Gastrocnemius medialis (tissue), 4 donors: ENCODE measurements at regions not wholly inside any gene's neighbourhood (a gene's known extent, or its start where the extent isn't known, plus 50 kb on each side); places are given as distances from the start of the nearest gene placed in this dataset.
A peak's percentile ranks its signal among the peaks of the same experiment; 100 is the strongest.

Experiments used
- ATAC-seq, 2 donors: fragments of 150-250 bp; one replicate each; pipeline ENCODE4 v1.9.1; 2016
- DNase-seq, 2 donors: peaks; one replicate each; pipeline ENCODE4 v3.0.0-alpha.2; 2019
- H3K27ac ChIP-seq, 4 donors: fragments of 200-600 bp; sonication (generic); 1 replicate in 1 of 4; 2 replicates in 3 of 4; pipeline ENCODE4 v1.5.1; 2016 to 2018; ENCODE audit warnings: mild to moderate bottlenecking in 2 of 4, moderate library complexity in 1 of 4
- H3K27me3 ChIP-seq, 3 donors: fragments of 200-600 bp; sonication (generic) in 2 of 3; 1 replicate in 1 of 3; 2 replicates in 2 of 3; pipeline versions ENCODE4 v1.5.1 to v1.6.0; 2016 to 2019; ENCODE audit warnings: mild to moderate bottlenecking in 1 of 3, moderate library complexity in 1 of 3
- H3K36me3 ChIP-seq, 2 donors: fragments of 200-600 bp; sonication (generic) in 1 of 2; one replicate each; pipeline ENCODE4 v1.5.1; 2017 to 2018
- H3K4me1 ChIP-seq, 2 donors: fragments of 200-600 bp; sonication (generic) in 1 of 2; one replicate each; pipeline ENCODE4 v1.5.1; 2016 to 2017; ENCODE audit warnings: mild to moderate bottlenecking in 2 of 2
- H3K4me3 ChIP-seq, 4 donors: fragments of 200-600 bp; sonication (generic) in 3 of 4; 1 replicate in 1 of 4; 2 replicates in 3 of 4; pipeline ENCODE4 v1.5.1; 2016 to 2019; ENCODE audit warnings: mild to moderate bottlenecking in 2 of 4
- H3K9me3 ChIP-seq, 3 donors: fragments of 200-600 bp; sonication (generic) in 2 of 3; 1 replicate in 1 of 3; 2 replicates in 2 of 3; pipeline ENCODE4 v1.5.1; 2016 to 2019
- CTCF ChIP-seq, 5 experiments: fragments of 450-650 bp in 3 of 5; fragments of 200-600 bp in 2 of 5; sonication (generic) in 2 of 5; IDR thresholded peaks in 4 of 5; conservative IDR thresholded peaks in 1 of 5; 1 replicate in 4 of 5; 2 replicates in 1 of 5; pipeline ENCODE4 v1.5.1; 2016 to 2019; ENCODE audit warnings: antibody characterized with exemption in 5 of 5, mild to moderate bottlenecking in 3 of 5, moderate library complexity in 3 of 5
- POLR2A ChIP-seq, 2 donors: fragments of 450-650 bp; IDR thresholded peaks; one replicate each; pipeline ENCODE4 v1.6.1; 2017; ENCODE audit warnings: antibody characterized with exemption in 2 of 2, mild to moderate bottlenecking in 2 of 2, moderate library complexity in 2 of 2
- in situ Hi-C, 4 donors: fragments of 200-750 bp; cut with MboI; loops; one replicate each; pipeline versions ENCODE4 v1.15.0 to v1.8.0; 2017; ENCODE audit warnings: low sequenced_read_pairs in 4 of 4
- intact Hi-C: fragments of 100-400 bp; cut with DNase I; formaldehyde crosslinking; loops from one replicate; pipeline ENCODE4 v1.15.1; 2023; ENCODE audit warnings: low total_unique reads

GRCh38 chr4:24719615-24720014 is 75.8 kb upstream of the SOD3 start:
- DNase-seq, result no peak
- H3K36me3 ChIP-seq, result no peaks in the 10 kb centered on the region
- no peaks in the 10 kb centered on the region for H3K4me1 ChIP-seq
- no peaks in the 10 kb centered on the region for H3K27me3 ChIP-seq
- no peak overlapping the region for H3K4me3 ChIP-seq
- intact Hi-C loops, result no loop called here
- no peak for ATAC-seq
- in situ Hi-C loops, result no loop called here
- no peak overlapping the region for H3K27ac ChIP-seq
- TF ChIP-seq POLR2A (IDR thresholded peaks at IDR 0.05) (no peak), CTCF (IDR thresholded peaks at IDR 0.05 in 4 of 5, conservative IDR thresholded peaks at IDR 0.05 in 1 of 5) (no peak)
- peaks cover 0 to 10% (median 0%) of the 10 kb centered on the region in 3 donors for H3K9me3 ChIP-seq

DNA sequence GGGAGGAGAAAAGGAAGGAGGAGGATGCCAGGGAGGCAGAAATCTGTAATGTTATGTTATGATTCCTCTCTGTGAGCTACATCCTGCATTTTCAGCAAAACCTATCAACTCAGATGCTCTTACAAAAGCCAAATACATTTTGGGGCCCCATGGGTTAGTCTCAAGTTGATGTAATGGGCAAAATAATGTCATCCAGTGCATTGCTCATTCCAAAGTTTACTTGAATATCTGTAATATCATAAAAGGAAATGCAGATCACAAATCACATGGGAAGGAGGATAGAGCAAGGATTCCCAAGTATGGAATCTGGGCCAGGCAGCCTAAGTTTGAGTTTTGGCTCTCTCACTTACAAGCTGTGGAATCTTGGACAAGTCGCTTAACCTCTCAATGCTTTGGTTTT is 74.9 kb upstream of the SOD3 start:
- no peak for TF ChIP-seq POLR2A (IDR thresholded peaks at IDR 0.05)
- TF ChIP-seq CTCF (IDR thresholded peaks at IDR 0.05 in 4 of 5, conservative IDR thresholded peaks at IDR 0.05 in 1 of 5), result no peak
- no peak for ATAC-seq

GRCh38 chr4:24720979-24721378 is 74.4 kb upstream of the SOD3 start:
- in situ Hi-C loops (no loop called here), intact Hi-C loops (no loop called here)
- no peak for TF ChIP-seq POLR2A (IDR thresholded peaks at IDR 0.05)
- TF ChIP-seq CTCF (IDR thresholded peaks at IDR 0.05 in 4 of 5, conservative IDR thresholded peaks at IDR 0.05 in 1 of 5), result no peak

More for the DNA sequence above, 74.9 kb upstream of the SOD3 start:
- H3K36me3 ChIP-seq, result no peaks in the 10 kb centered on the region
- in situ Hi-C loops, result no loop called here
- H3K27ac ChIP-seq, result no peak overlapping the region
- no peak overlapping the region for H3K4me3 ChIP-seq
- H3K27me3 ChIP-seq, result no peaks in the 10 kb centered on the region
- DNase-seq, result no peak
- peaks cover 0 to 7% (median 0%) of the 10 kb centered on the region in 3 donors for H3K9me3 ChIP-seq
- H3K4me1 ChIP-seq, result no peaks in the 10 kb centered on the region
- intact Hi-C loops, result no loop called here

DNA sequence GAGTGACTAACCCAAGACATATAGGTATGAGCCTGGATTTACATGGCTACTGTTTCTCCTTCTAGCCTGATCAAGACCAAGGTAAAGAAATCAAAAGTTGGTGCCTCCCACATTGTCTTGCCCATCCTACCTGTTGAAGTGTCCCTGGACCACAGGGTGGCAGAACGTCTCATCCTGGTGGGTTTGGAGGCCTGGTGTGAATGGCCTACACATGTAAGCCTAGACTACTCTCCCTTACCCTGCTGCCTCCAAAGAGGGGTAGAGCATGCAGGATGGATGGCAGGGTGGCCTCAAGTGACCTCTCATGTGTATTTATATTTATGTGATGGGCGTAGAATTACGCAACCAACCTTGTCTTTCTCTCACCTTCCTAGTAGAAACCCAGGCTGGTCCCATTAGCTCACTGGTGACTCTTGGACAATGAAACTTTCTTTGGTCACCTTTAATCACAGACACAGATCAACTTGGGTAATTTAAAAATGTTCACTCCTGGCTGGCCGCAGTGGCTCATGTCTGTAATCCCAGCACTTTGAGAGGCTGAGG is 73.3 kb upstream of the SOD3 start:
- H3K9me3 ChIP-seq, result no peaks in the 10 kb centered on the region
- no peaks in the 10 kb centered on the region for H3K36me3 ChIP-seq
- in situ Hi-C loops, result no loop called here
- no peak overlapping the region for H3K4me3 ChIP-seq
- DNase-seq, result no peak
- intact Hi-C loops, result no loop called here
- peak in 1 of 2 donors; percentile 30 for ATAC-seq
- no peaks in the 10 kb centered on the region for H3K4me1 ChIP-seq
- no peak overlapping the region for H3K27ac ChIP-seq
- no peaks in the 10 kb centered on the region for H3K27me3 ChIP-seq
- no peak for TF ChIP-seq POLR2A (IDR thresholded peaks at IDR 0.05)
- TF ChIP-seq CTCF (IDR thresholded peaks at IDR 0.05 in 4 of 5, conservative IDR thresholded peaks at IDR 0.05 in 1 of 5), result peak in 1 of 5 experiments; percentile 16

More at GRCh38 chr4:24720979-24721378, 74.4 kb upstream of the SOD3 start:
- Histone ChIP-seq H3K4me3 (no peak overlapping the region), H3K4me1 (no peaks in the 10 kb centered on the region), H3K27ac (no peak overlapping the region), H3K9me3 (peaks cover 0 to 2% (median 0%) of the 10 kb centered on the region in 3 donors), H3K36me3 (no peaks in the 10 kb centered on the region), H3K27me3 (no peaks in the 10 kb centered on the region)
- ATAC-seq (no peak), DNase-seq (no peak)
